ENCODE measurements at regions not wholly inside any gene's neighbourhood (a gene's known extent, or its start where the extent isn't known, plus 50 kb on each side); places are given as distances from the start of the nearest gene placed in this dataset.

DNA sequence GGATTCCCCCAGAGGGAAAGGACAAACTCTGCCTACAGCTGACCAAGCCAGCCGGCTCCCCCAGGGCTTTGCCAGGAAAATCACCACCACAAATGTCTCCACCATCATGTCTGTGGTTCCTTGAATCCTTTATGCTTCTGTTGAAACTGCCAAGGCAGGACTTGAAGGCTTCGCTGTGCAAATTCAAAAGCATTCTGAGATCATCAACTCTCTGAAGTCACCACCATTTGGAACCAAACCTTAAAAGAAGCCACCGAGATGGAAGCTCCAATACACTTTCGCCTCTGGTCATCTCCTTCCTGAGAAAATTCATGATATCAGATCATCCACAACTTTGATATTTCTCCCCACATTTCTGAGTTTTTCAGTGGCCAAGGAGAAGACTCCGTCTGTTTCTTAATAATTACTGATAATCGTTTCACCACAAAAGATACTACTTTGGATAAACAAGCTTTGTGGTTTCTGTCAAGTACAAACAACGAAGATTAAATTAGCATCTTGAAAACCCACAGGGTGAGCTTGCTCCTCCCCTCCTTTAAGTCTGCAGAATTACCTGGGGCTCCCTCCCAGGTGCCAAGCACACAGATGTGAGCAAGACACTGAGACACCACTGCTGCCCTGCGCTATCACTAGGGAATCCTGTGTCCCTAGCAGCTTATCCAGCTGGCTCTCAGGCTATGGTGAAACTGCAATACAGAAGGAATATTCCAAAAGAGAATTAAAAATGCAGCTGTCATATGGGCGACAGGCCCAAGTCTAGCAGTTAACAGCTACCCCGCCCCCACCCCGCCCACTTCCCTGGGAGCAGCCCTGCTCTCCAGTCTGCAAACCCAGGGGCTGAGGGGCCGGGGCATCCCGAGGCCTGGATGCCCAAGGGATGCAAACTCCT lies 125.0 kb upstream of the TBL1X start:
- no peaks in the 10 kb centered on the region for H3K27me3 Mint-ChIP-seq
- H3K36me3 Mint-ChIP-seq (ENCODE audit: low read depth), result no peaks in the 10 kb centered on the region
- peak overlapping the region; percentile 40 for H3K27ac Mint-ChIP-seq
- H3K4me1 Mint-ChIP-seq (ENCODE audit: low read depth), result peaks cover 44% of the 10 kb centered on the region
- no peaks in the 10 kb centered on the region for H3K9me3 Mint-ChIP-seq
- peak overlapping the region; percentile 17 for H3K4me3 Mint-ChIP-seq

DNA sequence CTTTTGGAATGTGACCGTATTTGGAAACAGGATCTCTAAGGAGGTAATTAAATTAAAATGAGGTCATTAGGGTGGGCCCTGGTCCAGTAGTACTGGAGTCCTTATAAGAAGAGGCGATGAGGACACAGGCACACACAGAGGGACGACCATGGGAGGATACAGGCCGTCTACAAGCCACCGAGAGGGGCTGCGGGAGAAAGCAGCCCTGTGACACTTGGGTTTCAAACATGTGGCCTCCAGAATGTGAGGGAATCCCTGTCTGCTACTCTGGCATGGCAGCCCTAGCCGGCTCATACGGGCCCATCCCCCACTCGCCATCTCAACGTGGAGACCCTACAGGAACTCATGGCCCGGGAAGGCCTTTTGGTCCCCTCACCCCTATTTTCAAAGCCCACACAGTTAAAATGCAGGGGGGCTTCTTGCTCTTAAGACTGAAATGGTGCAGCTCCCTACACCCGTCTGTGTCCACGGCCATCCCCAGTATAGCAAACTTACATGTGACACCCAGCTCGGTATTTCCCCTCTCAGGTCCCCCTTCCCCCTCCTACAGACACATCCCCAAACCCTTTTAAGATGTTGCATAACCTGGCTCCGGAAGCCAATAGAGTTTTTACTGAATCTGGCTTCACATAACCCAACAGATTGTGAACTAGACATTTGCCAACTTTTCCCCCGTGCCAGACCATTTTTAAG lies 124.1 kb upstream of the TBL1X start:
- peak overlapping the region; percentile 83 for H3K27ac Mint-ChIP-seq

DNA sequence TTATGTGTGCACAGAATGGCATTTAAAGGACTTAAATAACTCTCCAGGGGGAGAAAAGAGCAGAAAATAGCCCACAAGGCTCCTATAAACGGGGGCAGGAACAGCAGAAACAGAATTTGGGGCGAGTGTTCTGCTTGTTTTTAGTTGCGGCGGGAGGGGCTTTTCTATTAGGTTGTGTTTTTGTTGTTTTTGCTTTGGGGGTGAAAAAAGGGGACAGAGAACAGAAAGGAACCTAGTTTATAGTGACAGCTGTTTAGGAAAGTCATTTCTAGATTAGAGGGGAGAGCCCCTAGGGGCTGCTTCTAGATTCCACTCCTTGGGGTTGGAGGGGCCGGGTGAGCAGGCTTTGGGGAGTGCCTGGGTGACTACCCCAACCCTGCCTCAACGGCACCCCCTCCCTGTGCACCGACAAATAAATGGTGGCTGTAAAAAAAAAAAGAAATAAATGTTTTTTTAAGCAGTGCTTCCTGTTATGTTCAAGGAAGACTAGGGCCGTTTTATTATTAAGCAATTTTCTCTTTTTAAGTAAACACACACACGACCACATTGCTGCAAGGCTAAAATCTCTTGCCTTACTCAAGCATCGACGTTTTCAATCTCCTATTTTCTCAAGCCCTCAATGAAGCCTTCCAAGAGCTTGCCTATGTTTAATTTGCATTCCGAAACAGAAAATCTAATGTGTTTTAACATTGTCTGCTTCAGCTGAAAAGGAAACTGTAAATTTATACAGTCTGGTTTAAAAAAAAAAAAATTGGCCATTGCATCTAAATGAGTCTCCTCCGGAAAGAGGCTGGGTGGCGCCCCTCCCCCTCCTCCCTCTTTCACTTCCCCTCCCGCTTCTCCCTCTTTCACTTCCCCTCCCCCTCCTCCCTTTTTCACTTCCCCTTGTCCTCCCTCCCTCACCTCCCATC lies 123.3 kb upstream of the TBL1X start:
- Mint-ChIP-seq H3K27ac (peak overlapping the region; percentile 83), H3K4me1 (ENCODE audit: low read depth) (peaks cover 39% of the 10 kb centered on the region), H3K27me3 (no peaks in the 10 kb centered on the region), H3K36me3 (ENCODE audit: low read depth) (no peaks in the 10 kb centered on the region), H3K4me3 (peak overlapping the region; percentile 69), H3K9me3 (no peaks in the 10 kb centered on the region)

More for the DNA sequence above, 124.1 kb upstream of the TBL1X start:
- no peaks in the 10 kb centered on the region for H3K9me3 Mint-ChIP-seq
- H3K27me3 Mint-ChIP-seq, result no peaks in the 10 kb centered on the region
- peaks cover 44% of the 10 kb centered on the region for H3K4me1 Mint-ChIP-seq (ENCODE audit: low read depth)
- H3K4me3 Mint-ChIP-seq, result peak overlapping the region; percentile 69
- no peaks in the 10 kb centered on the region for H3K36me3 Mint-ChIP-seq (ENCODE audit: low read depth)

DNA sequence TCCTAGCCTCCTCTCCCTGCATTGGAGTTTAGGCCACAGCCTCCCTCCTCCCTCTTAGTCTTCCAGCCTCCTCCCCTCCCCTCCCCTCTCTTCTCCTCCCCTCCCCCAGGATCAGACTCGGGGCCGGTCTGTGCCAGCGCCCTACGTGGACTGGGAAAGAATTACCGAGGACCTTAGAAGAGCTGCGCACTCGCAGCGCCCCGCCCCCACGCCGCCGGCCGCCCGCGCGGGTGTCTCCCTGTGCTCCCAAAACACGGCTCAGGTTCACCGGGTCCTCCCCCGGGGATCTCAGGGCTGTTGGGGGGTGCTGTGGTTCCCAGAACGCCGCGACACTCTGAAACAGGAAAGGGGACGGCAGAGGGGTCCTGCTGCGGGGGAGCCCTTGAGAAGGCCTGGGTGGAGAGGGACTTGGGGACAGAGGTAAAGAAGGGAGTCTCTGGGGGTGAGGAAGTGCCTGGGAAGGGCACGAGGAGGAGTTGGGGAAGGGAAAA lies 122.3 kb upstream of the TBL1X start:
- Mint-ChIP-seq H3K9me3 (no peaks in the 10 kb centered on the region), H3K36me3 (ENCODE audit: low read depth) (no peaks in the 10 kb centered on the region), H3K4me3 (peak overlapping the region; percentile 39), H3K4me1 (ENCODE audit: low read depth) (peaks cover 34% of the 10 kb centered on the region), H3K27ac (peak overlapping the region; percentile 65), H3K27me3 (no peaks in the 10 kb centered on the region)

DNA sequence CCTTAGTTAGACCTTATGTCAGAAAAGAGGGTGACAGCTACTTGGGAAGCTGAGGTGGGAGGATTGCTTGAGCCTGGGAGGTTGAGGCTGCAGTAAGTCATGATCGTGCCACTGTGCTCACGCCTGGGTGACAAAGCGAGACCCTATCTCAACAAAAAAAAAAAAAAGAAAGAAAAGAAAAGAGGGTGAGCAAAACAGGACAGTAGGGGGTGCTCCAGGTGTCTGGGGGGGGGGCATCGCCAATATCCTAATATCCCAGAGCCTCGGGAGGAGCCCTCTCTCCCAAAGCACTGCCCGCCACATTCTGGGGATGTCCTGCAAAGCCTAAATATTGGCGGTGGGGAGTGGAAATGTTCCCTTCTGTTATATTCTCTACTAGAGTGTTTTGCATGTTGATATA lies 120.9 kb upstream of the TBL1X start:
- Mint-ChIP-seq H3K27ac (no peak overlapping the region), H3K27me3 (no peaks in the 10 kb centered on the region), H3K4me1 (ENCODE audit: low read depth) (peaks cover 30% of the 10 kb centered on the region), H3K36me3 (ENCODE audit: low read depth) (no peaks in the 10 kb centered on the region), H3K9me3 (no peaks in the 10 kb centered on the region), H3K4me3 (no peak overlapping the region)

DNA sequence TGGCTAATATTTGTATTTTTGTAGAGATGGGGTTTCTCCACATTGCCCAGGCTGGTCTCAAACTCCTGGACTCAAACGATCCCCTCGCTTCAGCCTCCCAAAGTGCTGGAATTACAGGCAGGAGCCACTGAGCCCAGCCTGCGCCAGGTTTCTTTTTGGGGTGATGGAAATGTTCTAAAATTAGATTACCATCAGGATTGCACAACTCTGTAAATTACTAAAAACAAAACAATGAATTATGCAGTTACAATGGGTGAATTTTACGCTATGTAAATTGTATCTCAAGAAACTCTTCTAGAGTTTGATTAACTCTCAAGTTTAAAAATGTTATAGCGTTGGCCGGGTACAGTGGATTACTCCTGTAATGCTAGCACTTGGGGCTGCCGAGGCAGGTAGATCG lies 118.9 kb upstream of the TBL1X start:
- Mint-ChIP-seq H3K27ac (no peak overlapping the region), H3K4me3 (no peak overlapping the region), H3K9me3 (no peaks in the 10 kb centered on the region), H3K4me1 (ENCODE audit: low read depth) (peaks cover 18% of the 10 kb centered on the region), H3K27me3 (no peaks in the 10 kb centered on the region), H3K36me3 (ENCODE audit: low read depth) (no peaks in the 10 kb centered on the region)

DNA sequence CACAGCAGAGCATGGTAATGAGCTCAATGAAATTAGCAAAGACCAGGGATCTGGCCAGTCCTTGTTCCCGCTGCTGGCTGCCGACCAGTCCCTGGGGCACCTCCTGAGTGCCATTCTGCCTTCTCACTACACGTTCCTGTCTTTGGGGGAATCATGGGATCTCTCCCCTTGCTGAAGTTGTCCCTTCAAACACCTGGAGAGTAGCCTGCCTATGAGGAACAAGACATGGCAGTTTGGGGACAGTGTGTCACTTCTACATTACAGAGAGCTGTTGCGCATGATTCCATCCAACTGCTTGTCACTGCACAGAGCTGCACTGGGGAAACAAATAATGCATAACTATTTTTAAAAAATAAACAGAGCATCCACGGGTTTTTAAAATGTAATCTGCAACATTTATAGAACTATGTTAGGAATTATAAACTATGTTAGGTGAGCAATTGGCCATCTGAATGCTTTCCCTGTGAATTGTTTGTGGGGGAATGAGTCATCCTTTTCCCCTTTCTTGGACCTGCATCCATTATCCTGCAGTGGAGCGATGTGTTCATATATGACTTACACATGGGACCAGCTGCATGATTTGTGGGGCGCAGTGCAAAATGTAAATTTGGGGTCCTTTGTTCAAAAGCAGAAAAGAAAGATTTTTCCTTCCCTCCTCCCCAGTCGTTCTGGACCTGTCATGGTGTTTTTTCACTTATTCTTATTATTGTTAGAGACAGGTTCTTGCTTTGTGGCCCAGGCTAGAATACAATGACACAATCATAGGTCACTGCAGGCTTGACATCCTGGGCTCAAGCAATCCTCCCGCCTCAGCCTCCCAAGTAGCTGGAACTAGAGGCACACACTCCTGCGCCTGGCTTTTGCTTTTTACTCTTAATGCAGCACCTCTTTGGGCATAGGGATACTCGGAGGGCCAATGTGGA lies 115.0 kb upstream of the TBL1X start:
- H3K4me3 Mint-ChIP-seq, result no peak overlapping the region
- H3K27me3 Mint-ChIP-seq, result no peaks in the 10 kb centered on the region
- H3K9me3 Mint-ChIP-seq, result no peaks in the 10 kb centered on the region
- no peak overlapping the region for H3K27ac Mint-ChIP-seq
- H3K36me3 Mint-ChIP-seq (ENCODE audit: low read depth), result no peaks in the 10 kb centered on the region
- peaks cover 28% of the 10 kb centered on the region for H3K4me1 Mint-ChIP-seq (ENCODE audit: low read depth)

DNA sequence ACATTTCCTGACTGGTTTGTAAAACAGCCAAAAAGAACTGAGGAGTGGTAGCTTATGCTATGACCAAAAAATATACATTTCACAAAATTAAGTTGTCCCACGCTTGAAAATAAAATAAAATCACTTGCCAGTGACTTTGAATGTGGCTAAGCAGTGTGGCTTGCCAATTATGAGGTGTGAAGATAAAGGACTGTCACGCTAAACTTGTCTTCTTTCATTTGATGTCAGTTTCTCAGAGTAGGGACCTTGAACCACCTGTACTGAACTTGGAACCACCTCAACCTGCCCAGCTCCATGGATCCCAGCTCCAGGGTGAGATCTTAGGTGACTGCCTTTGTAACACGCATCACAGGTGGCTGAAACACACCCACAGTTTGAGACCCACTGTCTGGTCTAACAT lies 113.7 kb upstream of the TBL1X start:
- Mint-ChIP-seq H3K4me1 (ENCODE audit: low read depth) (peaks cover 37% of the 10 kb centered on the region), H3K9me3 (no peaks in the 10 kb centered on the region), H3K27ac (no peak overlapping the region), H3K27me3 (no peaks in the 10 kb centered on the region), H3K36me3 (ENCODE audit: low read depth) (no peaks in the 10 kb centered on the region), H3K4me3 (no peak overlapping the region)

DNA sequence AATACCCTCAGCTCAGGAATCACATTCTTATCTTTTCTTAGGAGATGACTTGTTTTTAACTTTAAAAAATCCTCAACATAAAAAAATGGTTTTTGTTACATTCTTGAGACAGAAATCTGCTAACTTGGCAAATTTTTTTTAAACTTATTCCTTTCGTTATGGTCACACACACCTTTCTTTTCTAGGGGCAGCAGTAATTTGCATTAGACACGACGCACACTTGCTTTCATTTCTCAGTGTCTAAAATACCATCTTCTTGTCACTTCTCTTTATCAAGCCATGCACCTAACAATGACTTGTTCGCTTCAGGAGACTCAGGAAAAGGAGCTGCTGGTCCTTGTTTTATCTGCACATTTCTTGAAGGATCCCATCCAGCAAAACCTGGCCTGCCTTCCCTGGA lies 112.6 kb upstream of the TBL1X start:
- peak overlapping the region; percentile 50 for H3K4me3 Mint-ChIP-seq
- peaks cover 4% of the 10 kb centered on the region for H3K9me3 Mint-ChIP-seq
- peak overlapping the region; percentile 86 for H3K27ac Mint-ChIP-seq
- H3K27me3 Mint-ChIP-seq, result no peaks in the 10 kb centered on the region
- H3K36me3 Mint-ChIP-seq (ENCODE audit: low read depth), result no peaks in the 10 kb centered on the region
- H3K4me1 Mint-ChIP-seq (ENCODE audit: low read depth), result peaks cover 42% of the 10 kb centered on the region

DNA sequence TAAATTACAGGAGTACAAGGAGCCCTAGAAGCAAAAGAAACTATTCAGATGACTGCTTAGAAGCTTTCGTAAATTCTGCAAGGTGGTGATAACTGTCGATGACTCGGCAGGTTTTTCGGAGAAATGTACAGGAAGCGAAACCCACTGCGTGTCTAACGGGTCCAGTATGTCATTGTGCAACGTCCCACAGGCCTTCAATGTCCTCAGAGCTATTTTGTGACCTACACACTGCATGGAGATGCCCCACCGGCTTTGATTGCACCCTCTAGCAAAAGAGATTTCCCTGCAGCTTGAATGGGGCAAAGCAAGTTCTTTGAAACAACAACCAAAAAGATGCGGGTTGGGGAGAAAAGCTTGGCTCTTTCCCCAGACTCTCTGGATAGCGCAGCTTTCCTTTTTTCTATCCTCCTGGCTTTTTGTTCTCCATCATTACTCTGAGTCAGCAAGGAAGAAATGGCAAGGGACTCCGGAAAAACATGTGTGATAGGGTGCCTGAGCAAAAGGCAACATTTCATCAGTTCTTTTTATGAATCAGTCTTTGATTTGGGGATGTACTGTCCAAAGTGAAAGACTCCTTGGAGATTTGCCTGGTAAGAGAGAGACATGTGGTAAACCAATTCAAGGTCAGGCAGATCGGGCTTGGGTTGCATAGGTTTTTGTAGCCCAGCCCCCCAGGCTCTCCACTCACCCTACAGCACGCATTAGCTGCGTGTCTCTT lies 112.0 kb upstream of the TBL1X start:
- H3K9me3 Mint-ChIP-seq, result peaks cover 4% of the 10 kb centered on the region
- H3K27me3 Mint-ChIP-seq, result no peaks in the 10 kb centered on the region
- peaks cover 42% of the 10 kb centered on the region for H3K4me1 Mint-ChIP-seq (ENCODE audit: low read depth)
- H3K4me3 Mint-ChIP-seq, result peak overlapping the region; percentile 50
- H3K36me3 Mint-ChIP-seq (ENCODE audit: low read depth), result no peaks in the 10 kb centered on the region
- H3K27ac Mint-ChIP-seq, result peak overlapping the region; percentile 86

DNA sequence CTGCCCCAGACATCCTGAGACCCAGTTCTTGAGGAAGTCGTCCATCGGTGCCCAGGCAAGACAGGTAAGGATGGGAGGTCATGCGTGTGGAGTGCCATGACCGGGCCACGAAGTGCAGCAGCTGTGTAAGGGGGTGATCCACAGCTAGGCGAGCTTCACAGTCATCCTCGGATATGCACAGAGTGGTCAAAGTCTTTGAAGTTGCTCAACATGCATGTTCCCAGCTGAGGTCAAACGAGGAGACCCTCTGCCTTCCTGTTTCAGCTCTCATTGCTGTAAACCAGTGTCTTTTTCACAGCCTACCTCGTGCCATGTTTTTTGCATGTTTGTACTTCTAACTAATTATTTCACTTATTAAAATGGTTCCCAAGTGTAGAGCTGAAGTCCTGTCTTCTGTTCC lies 109.9 kb upstream of the TBL1X start:
- no peaks in the 10 kb centered on the region for H3K27me3 Mint-ChIP-seq
- H3K36me3 Mint-ChIP-seq (ENCODE audit: low read depth), result no peaks in the 10 kb centered on the region
- H3K27ac Mint-ChIP-seq, result no peak overlapping the region
- peaks cover 42% of the 10 kb centered on the region for H3K4me1 Mint-ChIP-seq (ENCODE audit: low read depth)
- H3K4me3 Mint-ChIP-seq, result no peak overlapping the region
- peaks cover 4% of the 10 kb centered on the region for H3K9me3 Mint-ChIP-seq

DNA sequence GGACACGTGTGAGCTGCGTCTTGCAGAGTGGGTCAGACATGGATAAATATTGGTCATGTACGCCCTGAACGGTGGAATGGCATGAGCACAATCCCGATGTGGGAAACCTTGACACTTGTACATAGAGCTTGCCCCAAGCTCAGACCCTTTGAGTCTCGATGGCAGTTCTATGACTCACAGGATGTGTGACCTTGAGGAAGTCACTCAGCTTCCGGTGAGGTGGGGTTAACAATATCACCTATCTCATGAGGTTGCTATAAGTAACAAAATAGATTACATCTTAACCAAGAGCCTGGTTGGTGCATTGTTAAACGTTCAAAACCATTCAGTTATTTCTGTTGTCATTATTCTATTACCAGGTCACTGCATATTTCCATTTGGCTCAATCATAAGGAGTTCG lies 109.1 kb upstream of the TBL1X start:
- Mint-ChIP-seq H3K4me1 (ENCODE audit: low read depth) (peaks cover 40% of the 10 kb centered on the region), H3K4me3 (no peak overlapping the region), H3K36me3 (ENCODE audit: low read depth) (no peaks in the 10 kb centered on the region), H3K9me3 (peaks cover 4% of the 10 kb centered on the region), H3K27ac (peak overlapping the region; percentile 0), H3K27me3 (no peaks in the 10 kb centered on the region)

DNA sequence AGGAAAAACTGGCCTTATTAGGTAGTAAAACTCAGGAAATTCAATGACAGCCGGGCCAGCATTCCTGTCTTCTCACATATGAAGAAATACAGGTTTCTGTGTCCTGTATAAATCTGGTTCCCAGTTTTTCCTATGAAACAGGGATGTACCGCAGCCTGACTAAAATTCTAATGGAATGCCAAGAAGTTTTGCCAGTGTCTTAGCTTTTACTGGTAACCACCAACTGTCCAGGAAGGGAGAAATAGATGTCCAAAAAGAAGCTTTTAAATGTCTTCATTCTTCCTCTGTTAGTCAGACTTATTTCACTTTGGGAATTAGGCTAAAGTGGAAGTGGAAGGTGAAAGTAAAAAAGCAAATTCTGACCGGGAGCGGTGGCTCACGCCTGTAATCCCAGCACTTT lies 108.0 kb upstream of the TBL1X start:
- peaks cover 29% of the 10 kb centered on the region for H3K4me1 Mint-ChIP-seq (ENCODE audit: low read depth)

More for the DNA sequence above, 108.0 kb upstream of the TBL1X start:
- Mint-ChIP-seq H3K27ac (no peak overlapping the region), H3K27me3 (no peaks in the 10 kb centered on the region), H3K9me3 (peaks cover 4% of the 10 kb centered on the region), H3K4me3 (no peak overlapping the region), H3K36me3 (ENCODE audit: low read depth) (no peaks in the 10 kb centered on the region)
